ENCODE measurements at regions not wholly inside any gene's neighbourhood (a gene's known extent, or its start where the extent isn't known, plus 50 kb on each side); places are given as distances from the start of the nearest gene placed in this dataset.

- TF ChIP-seq, protein P1, sequence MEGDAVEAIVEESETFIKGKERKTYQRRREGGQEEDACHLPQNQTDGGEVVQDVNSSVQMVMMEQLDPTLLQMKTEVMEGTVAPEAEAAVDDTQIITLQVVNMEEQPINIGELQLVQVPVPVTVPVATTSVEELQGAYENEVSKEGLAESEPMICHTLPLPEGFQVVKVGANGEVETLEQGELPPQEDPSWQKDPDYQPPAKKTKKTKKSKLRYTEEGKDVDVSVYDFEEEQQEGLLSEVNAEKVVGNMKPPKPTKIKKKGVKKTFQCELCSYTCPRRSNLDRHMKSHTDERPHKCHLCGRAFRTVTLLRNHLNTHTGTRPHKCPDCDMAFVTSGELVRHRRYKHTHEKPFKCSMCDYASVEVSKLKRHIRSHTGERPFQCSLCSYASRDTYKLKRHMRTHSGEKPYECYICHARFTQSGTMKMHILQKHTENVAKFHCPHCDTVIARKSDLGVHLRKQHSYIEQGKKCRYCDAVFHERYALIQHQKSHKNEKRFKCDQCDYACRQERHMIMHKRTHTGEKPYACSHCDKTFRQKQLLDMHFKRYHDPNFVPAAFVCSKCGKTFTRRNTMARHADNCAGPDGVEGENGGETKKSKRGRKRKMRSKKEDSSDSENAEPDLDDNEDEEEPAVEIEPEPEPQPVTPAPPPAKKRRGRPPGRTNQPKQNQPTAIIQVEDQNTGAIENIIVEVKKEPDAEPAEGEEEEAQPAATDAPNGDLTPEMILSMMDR (conservative IDR thresholded peaks at IDR 0.05; ENCODE audit: low read depth, low read length), result no peak
- no peak overlapping the region for H3K4me3 ChIP-seq (ENCODE audit: low read length)
- no peak for DNase-seq (ENCODE audit: low read depth)
Observed at GRCh38 chr3:194025119-194025518, 110.8 kb upstream of the HES1 start.

- no peak for DNase-seq (ENCODE audit: low read depth)
- H3K4me3 ChIP-seq (ENCODE audit: low read length), result no peak overlapping the region
- TF ChIP-seq, protein P1 (conservative IDR thresholded peaks at IDR 0.05; ENCODE audit: low read depth, low read length), result no peak
Observed at GRCh38 chr3:194025951-194026350, 110.0 kb upstream of the HES1 start.

GRCh38 chr3:194028434-194029004 lies 107.4 kb upstream of the HES1 start:
- TF ChIP-seq, protein P1 (conservative IDR thresholded peaks at IDR 0.05; ENCODE audit: low read depth, low read length), result no peak
- no peak for DNase-seq (ENCODE audit: low read depth)
- no peak overlapping the region for H3K4me3 ChIP-seq (ENCODE audit: low read length)

- no peak overlapping the region for H3K4me3 ChIP-seq (ENCODE audit: low read length)
- TF ChIP-seq, protein P1 (conservative IDR thresholded peaks at IDR 0.05; ENCODE audit: low read depth, low read length), result no peak
- no peak for DNase-seq (ENCODE audit: low read depth)
Observed at GRCh38 chr3:194029846-194030245, 106.1 kb upstream of the HES1 start.

GRCh38 chr3:194030372-194030771 lies 105.6 kb upstream of the HES1 start:
- TF ChIP-seq, protein P1 (conservative IDR thresholded peaks at IDR 0.05; ENCODE audit: low read depth, low read length), result no peak
- DNase-seq (ENCODE audit: low read depth), result no peak
- H3K4me3 ChIP-seq (ENCODE audit: low read length), result no peak overlapping the region

GRCh38 chr3:194031349-194031748 lies 104.6 kb upstream of the HES1 start:
- H3K4me3 ChIP-seq (ENCODE audit: low read length), result no peak overlapping the region
- DNase-seq (ENCODE audit: low read depth), result no peak
- TF ChIP-seq, protein P1 (conservative IDR thresholded peaks at IDR 0.05; ENCODE audit: low read depth, low read length), result no peak

DNA sequence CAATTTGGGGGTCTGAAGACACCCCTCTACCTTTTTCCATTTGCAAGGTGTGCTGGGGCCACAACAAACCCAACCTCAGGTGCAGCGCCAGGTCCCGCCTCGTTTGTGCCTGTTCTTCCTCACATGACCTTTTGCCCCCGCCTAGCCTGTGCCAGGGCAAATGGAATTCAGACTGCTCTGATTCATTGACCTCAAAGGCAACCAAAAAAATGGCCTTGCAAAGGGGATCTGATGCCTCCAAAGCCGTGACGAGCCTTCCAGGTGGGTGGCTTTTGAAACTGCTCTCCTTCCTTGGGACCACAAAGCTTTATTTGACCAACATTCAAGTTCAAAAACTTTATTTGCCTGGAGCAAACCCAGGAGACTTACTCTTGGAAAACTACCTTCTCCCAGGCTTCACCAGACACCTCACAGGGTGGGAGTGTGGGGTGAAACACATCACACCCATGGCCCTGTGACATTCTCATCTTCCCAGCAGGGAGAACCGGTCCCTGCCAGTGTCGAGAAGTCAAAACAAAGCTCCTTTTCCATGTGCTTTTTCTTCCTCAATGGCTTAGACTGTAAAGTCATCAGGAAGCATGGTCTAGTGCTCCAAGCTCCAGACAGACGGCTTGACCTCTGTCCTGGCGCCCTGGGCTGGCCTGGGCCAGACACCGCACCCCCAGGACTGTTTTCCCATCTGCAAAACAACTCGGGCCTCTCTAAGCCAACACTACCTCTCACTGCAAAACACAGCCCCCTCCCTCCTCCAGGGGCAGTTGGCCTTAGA lies 103.9 kb upstream of the HES1 start:
- no peak overlapping the region for H3K4me3 ChIP-seq (ENCODE audit: low read length)
- TF ChIP-seq, protein P1 (conservative IDR thresholded peaks at IDR 0.05; ENCODE audit: low read depth, low read length), result no peak
- no peak for DNase-seq (ENCODE audit: low read depth)
